ENCODE measurements at regions not wholly inside any gene's neighbourhood (a gene's known extent, or its start where the extent isn't known, plus 50 kb on each side); places are given as distances from the start of the nearest gene placed in this dataset.
"Not testable (repeated sequence)": the region's sequence is repeated elsewhere in the genome, so short reads cannot be mapped to it uniquely, and the experiment has no call there.

GRCh38 chr3:61429106-61429505 is 132.3 kb upstream of the PTPRG start:
- no peak for TF ChIP-seq Cebpa-rat (IDR thresholded peaks at IDR 0.05)
- Histone ChIP-seq H3K27ac (no peak overlapping the region), H3K9me3 (replicated peaks in 1 of 11) (no peaks in the 10 kb centered on the region), H4K20me1 (no peaks in the 10 kb centered on the region), H3K4me1 (0 out of 20 replicates have a peak, but pooled peaks cover 0 to 3% (median 0%) of the 10 kb centered on the region in 10 experiments), H3K4me3 (no peak overlapping the region), H3K9ac (no peak overlapping the region), H3K36me3 (no peaks in the 10 kb centered on the region), H3K27me3 (no peaks in the 10 kb centered on the region), H3K4me2 (no peak overlapping the region)

- H3K4me3 ChIP-seq, H3K36me3 ChIP-seq, H3K27ac ChIP-seq, H3K27me3 ChIP-seq, H4K20me1 ChIP-seq, H3K4me1 ChIP-seq, H3K9ac ChIP-seq, H3K4me2 ChIP-seq: not testable (repeated sequence)
- peaks cover 0 to 17% (median 9%) of the 10 kb centered on the region in 11 experiments; a peak in 16 of 22 replicates for H3K9me3 ChIP-seq (replicated peaks in 1 of 11)
Observed at GRCh38 chr3:61434901-61435300, 126.5 kb upstream of the PTPRG start.

- not testable (repeated sequence) for H3K27me3 ChIP-seq, H3K4me1 ChIP-seq, H3K9ac ChIP-seq, H3K36me3 ChIP-seq, H3K4me3 ChIP-seq, H3K4me2 ChIP-seq, H3K27ac ChIP-seq, H4K20me1 ChIP-seq
- peaks cover 0 to 17% (median 9%) of the 10 kb centered on the region in 11 experiments; a peak in 16 of 22 replicates for H3K9me3 ChIP-seq (replicated peaks in 1 of 11)
Observed at GRCh38 chr3:61435361-61435760, 126.0 kb upstream of the PTPRG start.

GRCh38 chr3:61438253-61439121 is 122.9 kb upstream of the PTPRG start:
- Histone ChIP-seq H3K4me2 (no peak overlapping the region), H3K27ac (no peak overlapping the region), H3K9me3 (replicated peaks in 1 of 11) (peaks cover 0 to 17% (median 9%) of the 10 kb centered on the region in 11 experiments; a peak in 16 of 22 replicates), H4K20me1 (no peaks in the 10 kb centered on the region), H3K36me3 (no peaks in the 10 kb centered on the region), H3K4me1 (no peaks in the 10 kb centered on the region), H3K27me3 (no peaks in the 10 kb centered on the region), H3K9ac (no peak overlapping the region), H3K4me3 (no peak overlapping the region)
- no peak for TF ChIP-seq Cebpa-rat (IDR thresholded peaks at IDR 0.05)

- Histone ChIP-seq H3K36me3 (no peaks in the 10 kb centered on the region), H3K27me3 (no peaks in the 10 kb centered on the region), H3K9me3 (replicated peaks in 1 of 11) (peaks cover 0 to 17% (median 9%) of the 10 kb centered on the region in 11 experiments; a peak in 16 of 22 replicates), H4K20me1 (no peaks in the 10 kb centered on the region), H3K9ac (no peak overlapping the region), H3K4me2 (no peak overlapping the region), H3K27ac (no peak overlapping the region), H3K4me3 (no peak overlapping the region), H3K4me1 (no peaks in the 10 kb centered on the region)
- no peak for TF ChIP-seq Cebpa-rat (IDR thresholded peaks at IDR 0.05)
Observed at GRCh38 chr3:61439122-61439458, 122.3 kb upstream of the PTPRG start.

GRCh38 chr3:61442696-61443095 is 118.7 kb upstream of the PTPRG start:
- H3K4me1 ChIP-seq: no peaks in the 10 kb centered on the region
- H3K9me3 ChIP-seq (replicated peaks in 1 of 11): no peaks in the 10 kb centered on the region
- no peak for TF ChIP-seq Cebpa-rat (IDR thresholded peaks at IDR 0.05)
- no peaks in the 10 kb centered on the region for H4K20me1 ChIP-seq
- H3K9ac ChIP-seq: no peak overlapping the region
- no peaks in the 10 kb centered on the region for H3K36me3 ChIP-seq
- no peaks in the 10 kb centered on the region for H3K27me3 ChIP-seq
- H3K4me3 ChIP-seq: no peak overlapping the region
- no peak overlapping the region for H3K27ac ChIP-seq
- no peak overlapping the region for H3K4me2 ChIP-seq

- Histone ChIP-seq H3K4me3 (no peak overlapping the region), H4K20me1 (no peaks in the 10 kb centered on the region), H3K9me3 (replicated peaks in 1 of 11) (no peaks in the 10 kb centered on the region), H3K36me3 (no peaks in the 10 kb centered on the region), H3K27me3 (no peaks in the 10 kb centered on the region), H3K9ac (no peak overlapping the region), H3K4me2 (no peak overlapping the region), H3K27ac (no peak overlapping the region), H3K4me1 (peaks cover 0 to 1% (median 0%) of the 10 kb centered on the region in 10 experiments; a peak in 3 of 20 replicates)
- TF ChIP-seq Cebpa-rat (IDR thresholded peaks at IDR 0.05): no peak
Observed at GRCh38 chr3:61443886-61444285, 117.5 kb upstream of the PTPRG start.

- H3K4me2 ChIP-seq: no peak overlapping the region
- no peaks in the 10 kb centered on the region for H3K36me3 ChIP-seq
- H3K4me3 ChIP-seq: no peak overlapping the region
- TF ChIP-seq Cebpa-rat (IDR thresholded peaks at IDR 0.05): no peak
- no peak overlapping the region for H3K9ac ChIP-seq
- peaks cover 0 to 10% (median 7%) of the 10 kb centered on the region in 10 experiments; a peak in 10 of 20 replicates for H3K4me1 ChIP-seq
- H4K20me1 ChIP-seq: no peaks in the 10 kb centered on the region
- H3K27me3 ChIP-seq: no peaks in the 10 kb centered on the region
- no peak overlapping the region for H3K27ac ChIP-seq
- no peaks in the 10 kb centered on the region for H3K9me3 ChIP-seq (replicated peaks in 1 of 11)
Observed at GRCh38 chr3:61444782-61445181, 116.6 kb upstream of the PTPRG start.

- H3K4me2 ChIP-seq: no peak overlapping the region
- H3K9me3 ChIP-seq (replicated peaks in 1 of 11): no peaks in the 10 kb centered on the region
- H3K27me3 ChIP-seq: no peaks in the 10 kb centered on the region
- no peak overlapping the region for H3K27ac ChIP-seq
- H3K36me3 ChIP-seq: no peaks in the 10 kb centered on the region
- H3K9ac ChIP-seq: no peak overlapping the region
- no peak for TF ChIP-seq Cebpa-rat (IDR thresholded peaks at IDR 0.05)
- no peak overlapping the region for H3K4me3 ChIP-seq
- H3K4me1 ChIP-seq: peaks cover 0 to 10% (median 7%) of the 10 kb centered on the region in 10 experiments; a peak in 10 of 20 replicates
- no peaks in the 10 kb centered on the region for H4K20me1 ChIP-seq
Observed at GRCh38 chr3:61445924-61446323, 115.4 kb upstream of the PTPRG start.

- Histone ChIP-seq H3K27ac (no peak overlapping the region), H3K36me3 (no peaks in the 10 kb centered on the region), H3K4me2 (no peak overlapping the region), H3K9me3 (replicated peaks in 1 of 11) (no peaks in the 10 kb centered on the region), H3K4me3 (no peak overlapping the region), H3K27me3 (no peaks in the 10 kb centered on the region), H3K4me1 (peaks cover 0 to 10% (median 7%) of the 10 kb centered on the region in 10 experiments; a peak in 10 of 20 replicates), H3K9ac (no peak overlapping the region), H4K20me1 (no peaks in the 10 kb centered on the region)
- TF ChIP-seq Cebpa-rat (IDR thresholded peaks at IDR 0.05): no peak
Observed at GRCh38 chr3:61446341-61446740, 115.0 kb upstream of the PTPRG start.
